A673 (cell line): ENCODE measurements at regions not wholly inside any gene's neighbourhood (a gene's known extent, or its start where the extent isn't known, plus 50 kb on each side); places are given as distances from the start of the nearest gene placed in this dataset.

Experiments used
- BruUV-seq: library from RNA; stranded (reverse); fragments of 400-500 nt; replicated peaks from 2 replicates; lab custom pipeline; 2021; lab: Mats Ljungman, UMichigan
- CTCF ChIA-PET: fragments of 300-600 bp; sonication (Branson Sonifier 250); formaldehyde crosslinking; loops from one replicate; lab custom pipeline; 2022; ENCODE audit warnings: antibody characterized with exemption; lab: Charles Lee
- POLR2A ChIA-PET: fragments of 300-600 bp; sonication (Branson Sonifier 250); formaldehyde crosslinking; loops from one replicate; lab custom pipeline; 2022; ENCODE audit warnings: antibody characterized with exemption; ENCODE audit not compliant: low non-redundant PET; lab: Charles Lee
- DNase-seq: peaks from one replicate; pipeline ENCODE4 v3.0.0-alpha.2; 2015; ENCODE audit warnings: low spot score
- H3K27ac ChIP-seq: fragments of 200-600 bp; sonication (generic); 2 replicates; pipeline ENCODE4 v1.5.1; 2016; ENCODE audit warnings: mixed run types, low read depth, mild to moderate bottlenecking, mixed read lengths, antibody characterized with exemption, low read length; ENCODE audit not compliant: poor library complexity, severe bottlenecking
- H3K27me3 ChIP-seq: fragments of 200-600 bp; sonication (generic); replicated peaks from 2 replicates; pipeline ENCODE4 v1.6.1; 2017; ENCODE audit warnings: mixed run types, low read depth, mild to moderate bottlenecking, mixed read lengths, antibody characterized with exemption, low read length; ENCODE audit not compliant: insufficient read depth, poor library complexity
- H3K36me3 ChIP-seq: fragments of 200-600 bp; sonication (generic); 2 replicates; pipeline ENCODE4 v1.6.1; 2016; ENCODE audit warnings: mixed run types, mild to moderate bottlenecking, mixed read lengths, antibody characterized with exemption, low read length; ENCODE audit not compliant: insufficient read depth, poor library complexity, severe bottlenecking
- H3K4me1 ChIP-seq: fragments of 200-600 bp; sonication (generic); 2 replicates; pipeline ENCODE4 v1.6.1; 2017; ENCODE audit warnings: mixed run types, mild to moderate bottlenecking, mixed read lengths, antibody characterized with exemption, low read length; ENCODE audit not compliant: insufficient read depth, poor library complexity, severe bottlenecking
- H3K4me3 ChIP-seq: fragments of 200-600 bp; sonication (generic); 2 replicates; pipeline ENCODE4 v1.5.1; 2016; ENCODE audit warnings: low read depth, mixed run types, mild to moderate bottlenecking, mixed read lengths, low read length; ENCODE audit not compliant: poor library complexity, severe bottlenecking
- H3K9me3 ChIP-seq: fragments of 200-600 bp; sonication (generic); 2 replicates; pipeline ENCODE4 v1.6.1; 2016; ENCODE audit warnings: mixed run types, low read depth, mild to moderate bottlenecking, mixed read lengths, antibody characterized with exemption, low read length; ENCODE audit not compliant: poor library complexity, severe bottlenecking
- EZH2 ChIP-seq: fragments of 200-600 bp; sonication (generic); IDR thresholded peaks from 2 replicates; pipeline ENCODE4 v1.6.1; 2017; ENCODE audit warnings: borderline replicate concordance, low read depth, mild to moderate bottlenecking, mixed read lengths, antibody characterized with exemption, low read length; ENCODE audit not compliant: poor library complexity, severe bottlenecking
- intact Hi-C: fragments of 100-400 bp; cut with micrococcal nuclease; formaldehyde crosslinking; loops from one replicate; pipeline ENCODE4 v1.10.0; 2022; ENCODE audit not compliant: unreplicated experiment
- TF ChIP-seq, protein P1 (sequence below): fragments of 300-800, 200-600 bp; sonication (generic); conservative IDR thresholded peaks from 2 replicates; pipeline ENCODE4 v1.5.1; 2017; ENCODE audit warnings: low read depth, mild to moderate bottlenecking, antibody characterized with exemption, low read length, moderate library complexity, mixed read lengths

DNA sequence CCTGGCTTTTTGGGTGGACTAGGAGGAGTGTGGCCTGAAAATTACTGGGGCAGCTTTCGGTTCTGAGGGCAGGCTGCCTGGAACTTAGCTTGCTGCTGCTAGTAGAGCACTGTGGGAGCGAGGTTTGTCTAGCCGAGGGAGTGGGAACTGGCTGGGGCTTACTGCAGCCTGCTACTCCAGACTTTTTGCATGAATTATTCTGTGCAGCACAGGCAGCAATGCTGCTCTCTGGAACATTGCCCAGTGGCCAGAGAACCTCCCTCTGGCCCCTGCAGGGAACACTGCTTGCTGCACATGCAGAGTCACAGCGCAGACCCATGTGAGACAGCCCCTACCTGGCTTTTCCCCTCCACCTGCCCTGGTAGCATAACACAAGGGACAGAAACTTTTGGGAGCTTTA lies 263.9 kb upstream of the SLITRK2 start:
- Histone ChIP-seq H3K27me3 (no peaks in the 10 kb centered on the region), H3K9me3 (peaks cover 6% of the 10 kb centered on the region), H3K27ac (no peak overlapping the region), H3K4me3 (no peak overlapping the region), H3K4me1 (no peaks in the 10 kb centered on the region), H3K36me3 (no peaks in the 10 kb centered on the region)
- no TSS peak for BruUV-seq
- ChIA-PET CTCF (no interaction called here), POLR2A (no interaction called here)
- intact Hi-C loops: no loop called here
- DNase-seq: no peak
- TF ChIP-seq EZH2: no peak
- TF ChIP-seq, protein P1, sequence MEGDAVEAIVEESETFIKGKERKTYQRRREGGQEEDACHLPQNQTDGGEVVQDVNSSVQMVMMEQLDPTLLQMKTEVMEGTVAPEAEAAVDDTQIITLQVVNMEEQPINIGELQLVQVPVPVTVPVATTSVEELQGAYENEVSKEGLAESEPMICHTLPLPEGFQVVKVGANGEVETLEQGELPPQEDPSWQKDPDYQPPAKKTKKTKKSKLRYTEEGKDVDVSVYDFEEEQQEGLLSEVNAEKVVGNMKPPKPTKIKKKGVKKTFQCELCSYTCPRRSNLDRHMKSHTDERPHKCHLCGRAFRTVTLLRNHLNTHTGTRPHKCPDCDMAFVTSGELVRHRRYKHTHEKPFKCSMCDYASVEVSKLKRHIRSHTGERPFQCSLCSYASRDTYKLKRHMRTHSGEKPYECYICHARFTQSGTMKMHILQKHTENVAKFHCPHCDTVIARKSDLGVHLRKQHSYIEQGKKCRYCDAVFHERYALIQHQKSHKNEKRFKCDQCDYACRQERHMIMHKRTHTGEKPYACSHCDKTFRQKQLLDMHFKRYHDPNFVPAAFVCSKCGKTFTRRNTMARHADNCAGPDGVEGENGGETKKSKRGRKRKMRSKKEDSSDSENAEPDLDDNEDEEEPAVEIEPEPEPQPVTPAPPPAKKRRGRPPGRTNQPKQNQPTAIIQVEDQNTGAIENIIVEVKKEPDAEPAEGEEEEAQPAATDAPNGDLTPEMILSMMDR: no peak

- no peak for TF ChIP-seq EZH2
- TF ChIP-seq, protein P1: no peak
- CTCF ChIA-PET: no interaction called here
- no peak overlapping the region for H3K4me3 ChIP-seq
- no peaks in the 10 kb centered on the region for H3K4me1 ChIP-seq
- H3K27ac ChIP-seq: no peak overlapping the region
- POLR2A ChIA-PET: no interaction called here
- no peaks in the 10 kb centered on the region for H3K27me3 ChIP-seq
- peaks cover 9% of the 10 kb centered on the region for H3K9me3 ChIP-seq
- intact Hi-C loops: no loop called here
- no peak for DNase-seq
- no peaks in the 10 kb centered on the region for H3K36me3 ChIP-seq
- no TSS peak for BruUV-seq
These were observed 254.5 kb upstream of the SLITRK2 start for GRCh38 chrX:145563159-145563558.

DNA sequence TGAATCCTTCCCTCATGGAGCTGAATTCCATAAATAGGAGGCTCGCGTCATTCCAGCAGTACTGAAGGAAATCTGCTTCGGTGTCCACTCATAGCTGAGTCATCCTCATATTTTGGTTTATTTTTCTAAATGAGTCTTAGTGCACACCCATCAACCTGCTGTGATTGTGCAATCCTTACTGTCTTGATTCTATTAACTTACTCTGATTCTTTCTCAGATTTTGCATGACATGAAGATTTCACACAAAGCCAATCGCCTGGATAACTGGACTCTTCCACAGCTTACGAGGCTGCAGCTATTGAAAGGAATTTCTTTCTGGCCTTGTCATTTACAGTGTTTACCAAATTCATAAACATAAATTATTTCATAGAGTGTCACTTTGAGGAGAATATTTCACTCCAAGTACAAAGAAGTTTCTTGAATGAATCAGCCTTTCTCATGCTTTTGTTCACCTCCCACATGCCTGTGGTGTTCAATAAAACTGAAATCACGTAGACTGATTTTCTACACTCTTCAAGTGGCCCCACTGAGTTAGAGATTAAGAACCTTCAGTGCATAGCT lies 207.6 kb upstream of the SLITRK2 start:
- Histone ChIP-seq H3K4me1 (no peaks in the 10 kb centered on the region), H3K27ac (no peak overlapping the region), H3K27me3 (no peaks in the 10 kb centered on the region), H3K4me3 (no peak overlapping the region), H3K36me3 (no peaks in the 10 kb centered on the region), H3K9me3 (peaks cover 9% of the 10 kb centered on the region)
- intact Hi-C loops: no loop called here
- POLR2A ChIA-PET: no interaction called here
- DNase-seq: no peak
- CTCF ChIA-PET: no interaction called here
- TF ChIP-seq, protein P1: no peak
- TF ChIP-seq EZH2: no peak
- no TSS peak for BruUV-seq
